Activated CD4-positive, alpha-beta T cell treated with anti-CD3 and anti-CD28 coated beads, Interleukin-2, Interleukin-6, amounts not matched to agents 100 ng/mL and 50 ng/mL, durations not matched to agents 16 hours and 8 hours (primary cell): ENCODE measurements at regions not wholly inside any gene's neighbourhood (a gene's known extent, or its start where the extent isn't known, plus 50 kb on each side); places are given as distances from the start of the nearest gene placed in this dataset.

ENCODE experiments used
- DNase-seq: peaks from one replicate; pipeline ENCODE4 v3.0.0-alpha.2; 2020

DNA sequence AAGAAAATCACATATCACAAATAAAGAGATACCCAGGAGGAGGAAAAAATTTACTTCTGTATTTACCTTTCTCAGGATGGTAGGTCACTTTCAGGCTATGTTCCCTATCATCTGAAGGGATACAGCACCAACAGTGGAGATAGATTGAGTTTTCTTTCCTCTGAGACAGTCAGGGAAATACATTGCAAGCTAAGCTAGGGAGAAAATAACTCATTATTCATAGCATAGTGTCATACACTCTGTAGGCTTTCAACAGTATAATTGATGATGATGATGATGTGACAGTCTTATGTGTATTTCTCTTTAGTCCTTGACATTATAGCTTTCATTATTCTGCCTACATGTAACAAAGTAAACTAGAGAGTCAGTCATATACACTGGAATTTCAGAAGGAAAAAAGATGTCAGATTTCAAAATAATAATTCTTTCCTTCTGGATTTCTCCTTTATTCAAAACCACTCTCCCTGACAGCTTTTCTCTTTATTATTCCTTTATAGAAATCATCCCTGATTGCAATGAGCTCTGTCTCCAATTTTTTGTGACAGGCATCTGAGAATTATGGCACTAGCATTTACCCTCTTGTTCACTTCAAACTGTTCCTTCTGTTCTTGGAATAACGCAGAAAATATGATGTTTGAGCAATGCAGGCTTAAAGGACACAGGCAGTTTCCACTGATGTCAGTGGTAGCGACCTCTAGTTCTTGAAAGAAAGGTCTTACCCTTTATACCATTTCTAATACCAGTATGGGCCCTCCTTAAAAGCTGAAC is 169.1 kb upstream of the EPHA5 start:
- no peak for DNase-seq

DNA sequence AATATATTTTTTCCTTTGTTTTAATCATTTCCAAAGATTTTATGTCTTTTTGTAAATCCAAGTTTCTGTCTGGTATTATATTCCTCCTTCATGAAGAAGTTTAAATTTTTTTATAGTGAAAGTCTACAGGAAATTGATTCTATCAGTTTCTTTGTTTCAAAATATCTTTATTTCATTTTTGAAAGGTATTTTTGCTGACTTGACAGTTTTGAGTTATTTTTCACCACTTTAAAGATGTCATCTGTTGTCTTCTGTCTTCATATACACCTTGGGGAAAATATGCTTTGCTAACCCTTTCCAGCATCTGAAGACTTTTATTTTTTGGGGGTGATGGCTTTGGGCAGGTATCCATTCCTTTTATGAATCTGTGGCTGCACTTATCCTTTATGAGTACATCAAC is 164.4 kb upstream of the EPHA5 start:
- no peak for DNase-seq

DNA sequence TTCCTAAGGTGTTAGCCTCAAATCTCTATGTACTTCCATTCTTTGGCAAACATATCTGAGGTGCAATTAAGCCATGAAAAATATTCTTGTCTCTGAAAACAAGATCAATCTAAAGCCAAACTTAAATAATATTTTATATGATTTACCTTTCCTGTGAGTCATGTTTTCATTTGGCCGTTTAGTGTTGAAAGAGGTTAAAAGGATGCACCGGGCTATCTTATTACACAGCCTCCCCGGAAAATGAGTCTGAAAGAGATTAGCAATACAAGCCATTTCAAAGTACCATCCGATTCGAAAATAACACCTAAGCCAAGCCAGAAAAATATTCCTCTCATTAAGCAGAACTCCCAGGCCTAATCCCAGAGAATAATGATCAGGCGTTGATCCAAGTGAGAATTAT is 161.5 kb upstream of the EPHA5 start:
- DNase-seq: no peak

DNA sequence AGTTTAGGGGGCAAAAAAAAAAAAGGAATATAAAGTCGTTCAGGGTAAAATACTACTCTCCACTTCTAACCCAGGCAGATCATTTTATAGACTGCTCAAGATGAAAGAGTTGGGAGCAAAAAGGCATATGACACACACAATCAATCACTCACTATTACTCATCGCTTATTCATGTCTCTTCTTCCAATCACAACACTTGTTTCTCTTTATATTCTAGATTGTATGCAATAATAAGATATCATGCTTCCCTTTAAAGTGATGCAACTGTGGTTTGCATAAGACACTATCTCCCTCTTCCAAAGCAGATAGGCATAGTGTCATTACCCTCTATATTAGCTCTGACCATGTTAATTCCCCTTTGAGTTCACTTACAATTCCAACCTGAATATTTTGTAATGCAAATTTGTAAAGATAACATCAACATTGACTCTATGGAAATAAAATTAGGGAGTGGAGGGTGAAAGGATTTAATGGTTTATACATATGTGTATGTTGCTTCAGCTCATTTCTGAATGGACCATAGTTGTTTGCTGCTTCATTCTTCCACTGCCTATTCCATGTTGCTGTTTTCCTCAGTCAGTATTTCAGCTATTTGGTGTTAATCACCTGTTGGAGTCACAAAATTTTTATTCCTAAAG is 154.9 kb upstream of the EPHA5 start:
- DNase-seq: no peak

DNA sequence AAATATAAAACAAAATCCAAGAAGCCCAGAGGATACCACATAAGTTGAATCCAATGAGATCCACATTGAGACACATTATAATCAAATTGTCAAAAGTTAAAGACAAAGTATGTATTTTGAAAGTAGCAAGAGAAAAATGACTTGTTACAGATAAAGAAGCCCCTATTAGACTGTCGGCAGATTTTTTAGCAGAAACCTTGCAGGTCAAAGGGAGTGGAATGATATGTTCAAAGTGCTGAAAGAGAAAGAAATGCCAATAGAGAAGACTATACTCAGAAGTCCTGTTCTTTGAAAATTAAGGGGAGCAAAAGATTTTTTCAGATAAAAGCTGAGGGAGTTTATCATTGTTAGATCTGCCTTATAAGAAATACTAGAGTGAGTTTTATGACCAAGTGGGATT is 148.9 kb upstream of the EPHA5 start:
- DNase-seq: no peak

DNA sequence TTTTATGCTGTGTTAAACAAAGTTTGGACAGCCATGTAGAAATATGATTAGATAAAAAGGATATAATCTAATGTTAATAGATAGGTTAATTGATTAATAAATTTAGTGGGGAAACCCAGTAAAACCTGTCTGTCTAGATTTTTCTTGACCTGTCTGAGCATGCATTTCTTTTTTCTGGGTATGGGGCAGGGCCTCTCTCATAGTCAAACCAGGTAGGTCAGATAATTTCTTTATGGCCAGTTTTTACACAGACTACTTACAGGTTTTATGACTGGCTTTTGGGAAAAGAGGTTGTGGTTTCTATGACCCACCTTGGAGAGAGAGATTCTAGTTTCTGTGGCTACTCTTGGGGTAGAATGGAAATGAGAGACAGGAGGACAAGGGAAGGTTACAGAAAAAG is 135.6 kb upstream of the EPHA5 start:
- DNase-seq: no peak

DNA sequence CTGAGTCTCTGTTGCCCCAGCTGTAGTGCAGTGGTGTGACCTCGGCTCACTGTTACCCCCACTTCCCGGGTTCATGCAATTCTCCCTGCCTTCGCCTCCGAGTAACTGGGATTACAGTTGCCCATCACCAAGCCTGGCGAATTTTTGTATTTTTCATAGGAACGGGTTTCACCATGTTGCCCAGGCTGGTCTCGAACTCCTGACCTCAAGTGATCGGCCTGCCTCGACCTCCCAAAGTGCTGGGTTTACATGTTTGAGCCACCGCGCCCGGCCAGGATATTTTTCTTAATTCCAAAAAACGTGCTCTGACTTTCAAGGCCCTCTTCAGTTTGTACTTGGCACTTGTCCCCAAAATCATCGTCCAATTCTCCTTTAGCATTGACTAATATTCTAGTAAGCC is 129.2 kb upstream of the EPHA5 start:
- no peak for DNase-seq

DNA sequence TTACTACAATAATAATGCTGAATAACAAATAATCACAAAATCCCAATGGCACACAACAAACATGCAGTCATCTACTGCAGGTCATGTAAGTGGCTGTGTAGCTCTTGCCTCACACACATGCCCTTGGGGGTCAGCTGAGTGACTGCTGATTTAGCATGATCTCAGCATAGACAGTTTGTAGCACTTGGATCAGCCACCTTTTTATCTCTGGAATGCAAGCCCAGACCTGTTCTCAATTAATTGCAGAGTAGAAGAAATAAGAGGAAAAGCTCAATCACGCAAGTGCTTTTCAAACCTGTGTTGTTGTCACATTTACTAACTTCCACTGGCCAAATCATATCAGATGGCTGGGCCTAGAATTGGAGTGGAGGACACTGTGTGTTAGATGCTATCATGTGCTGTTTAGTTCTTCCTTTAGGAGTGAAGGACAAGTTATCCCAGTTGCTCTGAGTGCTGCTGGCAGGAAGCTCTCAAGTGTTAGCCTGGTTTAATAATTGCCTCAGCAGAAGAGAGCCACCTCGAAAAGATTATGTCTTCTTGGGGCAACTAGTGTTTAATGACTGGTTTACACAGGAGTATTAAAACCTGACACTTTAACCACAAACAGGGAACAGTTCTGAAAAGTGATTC is 128.3 kb upstream of the EPHA5 start:
- no peak for DNase-seq

DNA sequence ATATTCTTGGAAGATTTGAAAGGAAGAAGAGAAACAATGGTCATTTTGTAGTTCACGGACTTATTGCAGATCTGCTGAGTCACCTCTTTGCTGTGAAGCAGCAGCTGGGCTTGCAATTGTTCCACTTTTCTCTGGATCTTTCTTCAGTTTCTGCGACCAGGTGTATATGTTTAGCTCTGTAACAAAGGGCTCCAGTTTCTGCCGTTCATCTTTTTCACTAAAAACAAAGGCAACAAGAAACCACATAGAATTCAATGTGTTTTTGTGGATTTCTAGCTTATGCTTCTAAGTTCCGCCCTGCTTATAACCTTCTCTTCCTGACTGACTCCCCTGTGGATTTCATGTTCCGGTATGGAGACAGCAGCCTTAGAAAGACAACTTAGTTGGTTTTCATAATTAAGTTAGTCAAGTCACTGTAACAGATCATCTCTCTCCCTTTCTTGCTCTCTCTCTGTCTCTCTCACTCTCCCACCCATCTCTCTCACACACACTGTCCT is 121.6 kb upstream of the EPHA5 start:
- no peak for DNase-seq

DNA sequence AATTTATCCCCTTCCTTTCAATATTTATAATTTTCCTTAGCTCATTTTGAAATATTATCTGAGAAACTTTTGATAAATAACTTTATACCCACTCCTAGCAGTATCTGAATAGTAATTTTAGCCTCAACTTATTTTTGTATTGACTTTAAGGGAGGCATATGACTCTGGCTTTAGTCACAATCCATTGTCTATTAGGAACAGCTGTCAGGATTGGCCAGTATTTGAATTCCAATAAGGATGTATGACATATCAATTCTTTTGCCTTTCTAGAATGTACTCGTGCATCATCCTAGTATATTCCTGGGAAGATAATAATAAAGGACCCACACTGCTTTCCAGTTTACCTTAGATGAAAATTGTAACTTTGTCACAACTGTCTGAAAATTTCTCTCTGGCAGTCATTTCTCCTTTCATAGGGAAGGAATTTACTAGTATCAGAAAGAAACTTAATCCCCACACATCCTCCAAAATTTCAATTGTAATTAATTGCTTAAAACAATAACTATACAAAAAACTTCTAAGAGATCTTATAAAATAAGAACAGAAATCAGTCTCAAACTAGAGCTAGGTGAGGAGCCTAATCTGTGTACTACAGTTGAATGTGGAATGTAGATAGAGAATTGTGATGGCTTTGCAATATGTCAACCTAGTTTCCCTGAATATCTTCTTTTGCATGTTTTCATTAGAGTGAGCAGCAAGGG is 121.0 kb upstream of the EPHA5 start:
- no peak for DNase-seq

DNA sequence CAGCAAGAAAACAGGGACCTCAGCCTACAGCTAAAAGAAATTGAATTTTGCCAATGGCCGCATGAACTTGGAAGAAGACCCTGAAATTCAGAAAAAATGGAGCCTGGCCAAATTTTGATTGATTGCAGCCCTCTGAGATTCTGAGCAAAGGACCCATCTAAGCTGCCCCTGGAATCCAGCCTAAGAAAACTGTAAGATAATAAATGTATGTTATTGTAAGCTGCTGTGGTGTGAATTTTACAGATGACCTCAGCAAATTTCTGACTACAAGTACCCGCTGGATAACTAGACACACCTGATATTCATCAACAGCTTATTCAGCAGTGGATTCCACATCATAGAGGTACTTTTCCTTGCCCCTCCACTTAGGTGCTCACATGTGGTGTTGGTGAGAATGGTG is 119.5 kb upstream of the EPHA5 start:
- DNase-seq: no peak

DNA sequence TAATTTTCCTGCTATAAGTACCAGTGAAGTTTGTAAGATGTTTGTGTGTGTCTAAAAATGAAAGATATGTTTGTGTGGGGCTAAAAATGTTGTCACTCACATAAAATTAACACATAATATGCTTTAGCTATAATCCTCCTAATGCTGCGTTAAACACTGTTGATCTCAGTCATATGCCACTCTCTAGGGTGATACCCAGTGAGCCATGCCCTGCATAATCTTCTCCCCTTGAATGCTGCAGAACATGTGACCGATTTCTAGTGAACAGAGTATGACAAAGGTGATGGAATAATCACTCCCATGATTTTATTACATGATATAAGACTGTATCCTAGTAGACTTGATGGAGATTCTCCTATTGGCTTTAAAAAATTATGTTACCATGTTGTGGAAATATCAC is 119.1 kb upstream of the EPHA5 start:
- DNase-seq: no peak

DNA sequence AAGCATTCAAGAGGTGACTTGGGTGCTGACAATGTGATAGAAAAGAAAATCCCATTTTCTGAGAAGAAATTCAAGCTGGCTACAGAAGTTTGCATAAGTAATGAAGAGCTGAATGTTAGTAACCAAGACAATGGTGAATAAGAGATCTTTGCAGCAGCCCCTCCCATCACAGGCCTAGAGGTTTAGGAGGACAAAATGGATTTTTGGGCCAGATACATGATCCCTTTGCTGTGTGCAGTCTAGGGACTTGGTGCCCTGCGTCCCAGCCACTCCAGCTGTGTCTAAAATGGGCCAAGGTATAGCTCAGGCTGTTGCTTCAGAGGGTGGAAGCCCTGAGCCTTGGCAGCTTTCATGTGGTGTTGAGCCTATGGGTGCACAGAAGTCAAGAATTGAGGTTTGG is 107.0 kb upstream of the EPHA5 start:
- DNase-seq: no peak

DNA sequence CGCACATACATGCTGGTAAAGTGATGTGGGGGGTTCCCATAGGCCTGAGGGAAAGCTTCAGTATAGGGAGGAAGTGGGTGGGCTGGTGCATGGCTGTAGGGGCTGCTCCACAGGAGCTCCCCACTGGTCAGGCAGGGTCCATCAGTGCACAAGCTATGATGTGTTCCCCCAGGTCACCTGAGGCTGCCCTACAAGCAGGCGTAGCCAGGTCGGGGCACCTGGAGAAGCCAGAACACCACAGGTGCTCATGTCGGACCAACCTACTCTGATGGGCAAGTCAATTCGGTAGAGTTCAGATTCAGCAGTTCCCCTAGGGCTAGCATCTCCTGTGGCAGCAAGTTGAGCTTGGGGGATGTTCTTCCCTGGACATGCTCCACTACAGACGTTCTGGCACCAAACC is 103.3 kb upstream of the EPHA5 start:
- no peak for DNase-seq

DNA sequence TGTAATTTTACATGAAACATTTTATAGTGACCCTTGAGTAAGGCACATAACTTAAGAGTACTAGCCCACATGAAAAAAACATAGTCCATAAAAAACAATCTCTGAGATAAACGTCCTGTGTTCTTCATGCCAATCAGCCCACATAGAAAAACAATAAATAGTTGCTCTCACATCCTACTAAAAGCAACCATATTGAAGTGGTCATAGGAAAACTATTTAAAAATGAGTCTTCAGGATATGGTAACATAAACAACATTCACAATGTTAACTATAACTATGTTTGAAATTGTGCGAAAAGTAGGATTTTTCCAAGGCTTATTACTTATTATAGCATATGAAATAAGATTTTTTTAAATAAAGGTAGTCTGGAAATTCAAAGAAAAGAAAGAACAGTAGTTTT is 77.1 kb upstream of the EPHA5 start:
- DNase-seq: no peak

DNA sequence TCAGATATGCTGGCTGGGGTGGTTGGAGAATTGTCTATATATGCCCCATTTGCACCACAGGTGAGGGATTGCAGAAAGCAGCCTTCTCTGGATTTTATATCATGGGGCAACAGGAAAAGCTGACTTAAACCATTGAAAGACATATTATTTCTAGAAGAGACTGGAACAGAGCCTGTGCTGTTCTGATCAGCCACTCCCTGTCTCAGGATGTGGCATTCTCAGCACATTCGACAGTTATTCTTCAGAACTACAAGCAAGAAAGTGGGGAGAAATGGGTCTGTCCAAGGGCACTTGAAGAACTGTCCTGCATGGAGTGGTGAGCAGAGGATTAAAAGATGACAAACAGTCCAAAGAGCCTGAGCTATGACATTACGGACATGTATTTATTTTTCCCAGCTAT is 67.8 kb upstream of the EPHA5 start:
- no peak for DNase-seq

DNA sequence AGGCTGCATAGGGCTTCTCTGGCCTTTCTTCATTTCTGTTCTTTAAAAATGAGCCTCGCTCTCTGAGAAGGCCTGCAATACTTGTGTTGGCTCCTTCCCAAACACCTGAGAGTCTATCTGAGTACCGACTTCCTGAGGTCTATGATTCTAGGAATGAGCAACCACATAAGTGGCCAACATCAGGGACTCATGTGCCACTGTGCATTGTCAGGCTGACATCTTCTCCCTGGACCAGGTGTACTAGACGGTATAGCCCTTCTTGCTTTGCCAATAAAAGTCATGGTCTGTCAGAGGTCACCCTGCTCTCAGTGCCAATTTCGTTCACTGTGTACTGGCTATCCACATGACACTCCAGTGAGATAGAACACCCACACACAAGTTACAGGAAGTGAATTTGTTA is 67.4 kb upstream of the EPHA5 start:
- DNase-seq: no peak

DNA sequence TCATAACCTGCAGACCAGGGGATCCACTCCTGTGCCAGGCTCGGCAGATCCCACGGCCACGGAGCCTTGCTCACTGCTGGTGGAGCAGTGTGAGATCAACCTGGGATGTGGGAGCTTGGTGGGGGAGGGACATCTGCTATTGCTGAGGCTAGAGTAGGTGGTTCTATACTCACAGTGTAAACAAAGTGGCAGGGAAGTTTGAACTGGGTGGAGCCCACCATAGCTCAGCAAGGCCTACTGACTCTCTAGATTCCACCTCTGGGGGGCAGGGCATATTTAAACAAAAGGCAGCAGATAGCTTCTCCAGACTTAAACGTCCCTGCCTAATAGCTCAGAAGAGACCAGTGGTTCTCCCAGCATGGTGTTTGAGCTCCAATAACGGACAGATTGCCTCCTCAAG is 54.7 kb upstream of the EPHA5 start:
- DNase-seq: no peak
